Thyroid gland (tissue), 4 donors: ENCODE measurements at regions not wholly inside any gene's neighbourhood (a gene's known extent, or its start where the extent isn't known, plus 50 kb on each side); places are given as distances from the start of the nearest gene placed in this dataset.

ENCODE experiments used
- POLR2A ChIP-seq, 2 donors: fragments of 450-650 bp; IDR thresholded peaks; one replicate each; pipeline ENCODE4 v1.6.1; 2017; ENCODE audit warnings: antibody characterized with exemption in 2 of 2, mild to moderate bottlenecking in 2 of 2, moderate library complexity in 1 of 2
- TF ChIP-seq, protein P1 (sequence below), 6 experiments: fragments of 200-600 bp in 3 of 6; fragments of 450-650 bp in 3 of 6; sonication (generic) in 3 of 6; IDR thresholded peaks; one replicate each; pipeline ENCODE4 v1.5.1; 2016 to 2019; ENCODE audit warnings: antibody characterized with exemption in 6 of 6, mild to moderate bottlenecking in 2 of 6, inconsistent platforms in 1 of 6, moderate library complexity in 1 of 6

DNA sequence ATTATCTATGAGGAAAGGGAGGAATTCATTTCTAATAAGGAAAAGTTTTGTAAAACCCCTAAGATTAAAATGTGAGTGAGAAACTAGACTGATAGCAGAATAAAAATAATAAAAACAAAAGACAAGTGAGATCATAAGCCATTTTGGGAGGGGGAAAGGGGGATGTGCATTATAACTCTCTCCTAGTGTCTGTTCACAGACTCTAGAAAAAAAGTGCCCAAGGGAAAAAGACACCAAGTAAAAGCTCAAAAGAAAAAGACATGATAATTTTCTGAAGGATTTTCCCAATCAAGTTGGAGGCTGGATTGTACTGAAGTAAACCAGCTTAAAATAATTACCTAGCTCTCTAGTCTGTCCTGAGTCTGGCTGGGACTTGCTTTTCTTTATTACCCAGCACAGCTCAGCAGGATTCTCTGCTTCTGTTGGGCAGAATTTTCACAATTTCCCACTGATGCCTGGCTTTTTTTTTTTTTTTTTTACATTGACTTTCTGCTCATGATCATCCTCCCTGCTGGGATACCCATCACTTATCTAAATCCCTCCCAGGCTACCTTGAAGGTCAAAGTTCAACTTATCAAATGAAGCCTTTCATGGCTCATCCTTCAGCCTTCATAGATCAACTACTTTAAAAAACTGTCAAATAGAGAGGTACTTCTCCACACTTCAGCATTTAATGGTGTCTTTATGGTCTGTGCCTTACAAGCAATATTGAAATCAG is 124.2 kb upstream of the KCNJ16 start:
- TF ChIP-seq, protein P1, sequence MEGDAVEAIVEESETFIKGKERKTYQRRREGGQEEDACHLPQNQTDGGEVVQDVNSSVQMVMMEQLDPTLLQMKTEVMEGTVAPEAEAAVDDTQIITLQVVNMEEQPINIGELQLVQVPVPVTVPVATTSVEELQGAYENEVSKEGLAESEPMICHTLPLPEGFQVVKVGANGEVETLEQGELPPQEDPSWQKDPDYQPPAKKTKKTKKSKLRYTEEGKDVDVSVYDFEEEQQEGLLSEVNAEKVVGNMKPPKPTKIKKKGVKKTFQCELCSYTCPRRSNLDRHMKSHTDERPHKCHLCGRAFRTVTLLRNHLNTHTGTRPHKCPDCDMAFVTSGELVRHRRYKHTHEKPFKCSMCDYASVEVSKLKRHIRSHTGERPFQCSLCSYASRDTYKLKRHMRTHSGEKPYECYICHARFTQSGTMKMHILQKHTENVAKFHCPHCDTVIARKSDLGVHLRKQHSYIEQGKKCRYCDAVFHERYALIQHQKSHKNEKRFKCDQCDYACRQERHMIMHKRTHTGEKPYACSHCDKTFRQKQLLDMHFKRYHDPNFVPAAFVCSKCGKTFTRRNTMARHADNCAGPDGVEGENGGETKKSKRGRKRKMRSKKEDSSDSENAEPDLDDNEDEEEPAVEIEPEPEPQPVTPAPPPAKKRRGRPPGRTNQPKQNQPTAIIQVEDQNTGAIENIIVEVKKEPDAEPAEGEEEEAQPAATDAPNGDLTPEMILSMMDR (IDR thresholded peaks at IDR 0.05): no peak
- TF ChIP-seq POLR2A (IDR thresholded peaks at IDR 0.05): no peak
